CD8-positive, alpha-beta memory T cell (primary cell): ENCODE measurements at regions not wholly inside any gene's neighbourhood (a gene's known extent, or its start where the extent isn't known, plus 50 kb on each side); places are given as distances from the start of the nearest gene placed in this dataset.

Experiments
- CTCF ChIA-PET: fragments of 350-600 bp; sonication (Branson Sonifier 250); formaldehyde crosslinking; loops from one replicate; lab custom pipeline; 2021; ENCODE audit warnings: antibody characterized with exemption; lab: Charles Lee
- POLR2A ChIA-PET: fragments of 350-600 bp; sonication (Branson Sonifier 250); formaldehyde crosslinking; loops from one replicate; lab custom pipeline; 2021; ENCODE audit warnings: antibody characterized with exemption; lab: Charles Lee
- DNase-seq, 5 donors: peaks; one replicate each; pipeline versions ENCODE4 v3.0.0 to v3.0.0-alpha.2; 2020 to 2022; ENCODE audit warnings: mixed read lengths in 1 of 5
- H3K27ac ChIP-seq: one replicate; pipeline ENCODE4 v1.7.0; 2013; ENCODE audit warnings: low read depth, mild to moderate bottlenecking, low read length, moderate library complexity
- H3K27me3 ChIP-seq: 2 replicates; pipeline ENCODE4 v1.7.0; 2013; ENCODE audit warnings: low read length, mild to moderate bottlenecking; ENCODE audit not compliant: insufficient read depth, poor library complexity, severe bottlenecking
- H3K36me3 ChIP-seq: 2 replicates; pipeline ENCODE4 v1.7.0; 2013; ENCODE audit warnings: mild to moderate bottlenecking, low read length, moderate library complexity; ENCODE audit not compliant: insufficient read depth
- H3K4me1 ChIP-seq: 2 replicates; pipeline ENCODE4 v1.7.0; 2013; ENCODE audit warnings: mild to moderate bottlenecking, low read length, moderate library complexity; ENCODE audit not compliant: insufficient read depth
- H3K4me3 ChIP-seq: 2 replicates; pipeline ENCODE4 v1.7.0; 2013; ENCODE audit warnings: mild to moderate bottlenecking, low read length
- H3K9me3 ChIP-seq: 2 replicates; pipeline ENCODE4 v1.7.0; 2013; ENCODE audit warnings: mild to moderate bottlenecking, low read length
- H3K27ac Mint-ChIP-seq, 8 donors: one replicate each; pipeline ENCODE4 v1.8.0; 2020 to 2021; ENCODE audit warnings: mixed read lengths in 8 of 8, mild to moderate bottlenecking in 6 of 8, inconsistent platforms in 3 of 8, moderate library complexity in 3 of 8
- H3K27me3 Mint-ChIP-seq, 2 donors: one replicate each; pipeline ENCODE4 v1.8.0; 2020 to 2021; ENCODE audit warnings: mixed read lengths in 2 of 2, mild to moderate bottlenecking in 1 of 2, moderate library complexity in 1 of 2
- H3K36me3 Mint-ChIP-seq, 3 donors: one replicate each; pipeline ENCODE4 v1.8.0; 2020 to 2021; ENCODE audit warnings: mixed read lengths in 3 of 3, inconsistent platforms in 1 of 3, mild to moderate bottlenecking in 1 of 3
- H3K4me1 Mint-ChIP-seq, 3 donors: one replicate each; pipeline ENCODE4 v1.8.0; 2020 to 2021; ENCODE audit warnings: mixed read lengths in 3 of 3, inconsistent platforms in 1 of 3, mild to moderate bottlenecking in 1 of 3
- H3K4me3 Mint-ChIP-seq, 7 donors: one replicate each; pipeline ENCODE4 v1.8.0; 2020 to 2021; ENCODE audit warnings: mixed read lengths in 7 of 7, mild to moderate bottlenecking in 6 of 7, moderate library complexity in 4 of 7, inconsistent platforms in 2 of 7
- H3K9me3 Mint-ChIP-seq, 5 donors: one replicate each; pipeline ENCODE4 v1.8.0; 2020 to 2022; ENCODE audit warnings: mixed read lengths in 5 of 5, mild to moderate bottlenecking in 3 of 5, moderate library complexity in 2 of 5, inconsistent platforms in 1 of 5

- Mint-ChIP-seq H3K27me3 (no peaks in the 10 kb centered on the region), H3K4me3 (no peak overlapping the region), H3K4me1 (no peaks in the 10 kb centered on the region), H3K36me3 (no peaks in the 10 kb centered on the region), H3K27ac (no peak overlapping the region), H3K9me3 (peaks cover 4 to 15% (median 6%) of the 10 kb centered on the region in 5 donors)
- DNase-seq, result no peak
- Histone ChIP-seq H3K36me3 (no peaks in the 10 kb centered on the region), H3K4me1 (no peaks in the 10 kb centered on the region), H3K4me3 (no peak overlapping the region), H3K27me3 (no peaks in the 10 kb centered on the region), H3K9me3 (no peaks in the 10 kb centered on the region), H3K27ac (no peak overlapping the region)
- CTCF ChIA-PET, result no interaction called here
- POLR2A ChIA-PET, result no interaction called here
Observed at GRCh38 chr4:19838858-19839257, 412.8 kb upstream of the SLIT2 start.

- Histone ChIP-seq H3K9me3 (no peaks in the 10 kb centered on the region), H3K4me1 (no peaks in the 10 kb centered on the region), H3K27ac (no peak overlapping the region), H3K36me3 (no peaks in the 10 kb centered on the region), H3K4me3 (no peak overlapping the region), H3K27me3 (no peaks in the 10 kb centered on the region)
- Mint-ChIP-seq H3K27me3 (no peaks in the 10 kb centered on the region), H3K4me3 (no peak overlapping the region), H3K27ac (no peak overlapping the region), H3K4me1 (no peaks in the 10 kb centered on the region), H3K9me3 (peaks cover 3 to 15% (median 4%) of the 10 kb centered on the region in 5 donors), H3K36me3 (no peaks in the 10 kb centered on the region)
- ChIA-PET CTCF (no interaction called here), POLR2A (no interaction called here)
- DNase-seq, result no peak
Observed at GRCh38 chr4:19835429-19835828, 416.3 kb upstream of the SLIT2 start.

- no peaks in the 10 kb centered on the region for H3K36me3 Mint-ChIP-seq
- H3K4me1 Mint-ChIP-seq, result no peaks in the 10 kb centered on the region
- H3K4me3 Mint-ChIP-seq, result no peak overlapping the region
- Histone ChIP-seq H3K36me3 (no peaks in the 10 kb centered on the region), H3K4me3 (no peak overlapping the region), H3K27me3 (no peaks in the 10 kb centered on the region), H3K4me1 (no peaks in the 10 kb centered on the region), H3K27ac (no peak overlapping the region), H3K9me3 (no peaks in the 10 kb centered on the region)
- H3K27ac Mint-ChIP-seq, result no peak overlapping the region
- CTCF ChIA-PET, result no interaction called here
- DNase-seq, result no peak
- H3K9me3 Mint-ChIP-seq, result peaks cover 0 to 21% (median 4%) of the 10 kb centered on the region in 5 donors
- H3K27me3 Mint-ChIP-seq, result no peaks in the 10 kb centered on the region
- POLR2A ChIA-PET, result no interaction called here
Observed at GRCh38 chr4:19832411-19832810, 419.3 kb upstream of the SLIT2 start.

- CTCF ChIA-PET, result no interaction called here
- POLR2A ChIA-PET, result no interaction called here
- Mint-ChIP-seq H3K27me3 (no peaks in the 10 kb centered on the region), H3K4me1 (no peaks in the 10 kb centered on the region), H3K4me3 (no peak overlapping the region), H3K9me3 (peaks cover 0 to 21% (median 4%) of the 10 kb centered on the region in 5 donors), H3K36me3 (no peaks in the 10 kb centered on the region), H3K27ac (no peak overlapping the region)
- no peak for DNase-seq
- H3K4me1 ChIP-seq, result no peaks in the 10 kb centered on the region
- no peak overlapping the region for H3K4me3 ChIP-seq
- no peaks in the 10 kb centered on the region for H3K9me3 ChIP-seq
- H3K27me3 ChIP-seq, result no peaks in the 10 kb centered on the region
- H3K27ac ChIP-seq, result no peak overlapping the region
- no peaks in the 10 kb centered on the region for H3K36me3 ChIP-seq
Observed at GRCh38 chr4:19831644-19832285, 419.9 kb upstream of the SLIT2 start.

- Histone ChIP-seq H3K36me3 (no peaks in the 10 kb centered on the region), H3K27me3 (no peaks in the 10 kb centered on the region), H3K27ac (no peak overlapping the region), H3K4me1 (no peaks in the 10 kb centered on the region), H3K9me3 (no peaks in the 10 kb centered on the region), H3K4me3 (no peak overlapping the region)
- Mint-ChIP-seq H3K36me3 (no peaks in the 10 kb centered on the region), H3K27me3 (no peaks in the 10 kb centered on the region), H3K4me1 (no peaks in the 10 kb centered on the region), H3K4me3 (no peak overlapping the region), H3K9me3 (peaks cover 0 to 17% (median 4%) of the 10 kb centered on the region in 5 donors), H3K27ac (no peak overlapping the region)
- ChIA-PET CTCF (no interaction called here), POLR2A (no interaction called here)
- DNase-seq, result no peak
Observed at GRCh38 chr4:19829101-19829500, 422.6 kb upstream of the SLIT2 start.

- Histone ChIP-seq H3K36me3 (no peaks in the 10 kb centered on the region), H3K9me3 (no peaks in the 10 kb centered on the region), H3K27ac (no peak overlapping the region), H3K4me1 (no peaks in the 10 kb centered on the region), H3K27me3 (no peaks in the 10 kb centered on the region), H3K4me3 (no peak overlapping the region)
- POLR2A ChIA-PET, result no interaction called here
- DNase-seq, result no peak
- CTCF ChIA-PET, result no interaction called here
- Mint-ChIP-seq H3K27ac (no peak overlapping the region), H3K4me3 (no peak overlapping the region), H3K9me3 (peaks cover 0 to 47% (median 2%) of the 10 kb centered on the region in 5 donors), H3K4me1 (no peaks in the 10 kb centered on the region), H3K36me3 (no peaks in the 10 kb centered on the region), H3K27me3 (no peaks in the 10 kb centered on the region)
Observed at GRCh38 chr4:19823781-19824180, 427.9 kb upstream of the SLIT2 start.

- no peaks in the 10 kb centered on the region for H3K4me1 Mint-ChIP-seq
- H3K4me3 Mint-ChIP-seq, result no peak overlapping the region
- H3K27ac ChIP-seq, result no peak overlapping the region
- no peaks in the 10 kb centered on the region for H3K9me3 ChIP-seq
- ChIA-PET POLR2A (no interaction called here), CTCF (no interaction called here)
- H3K4me3 ChIP-seq, result no peak overlapping the region
- no peaks in the 10 kb centered on the region for H3K4me1 ChIP-seq
- no peaks in the 10 kb centered on the region for H3K36me3 ChIP-seq
- no peaks in the 10 kb centered on the region for H3K27me3 ChIP-seq
- no peaks in the 10 kb centered on the region for H3K27me3 Mint-ChIP-seq
- no peak overlapping the region for H3K27ac Mint-ChIP-seq
- DNase-seq, result no peak
- H3K36me3 Mint-ChIP-seq, result no peaks in the 10 kb centered on the region
- peaks cover 0 to 45% (median 2%) of the 10 kb centered on the region in 5 donors for H3K9me3 Mint-ChIP-seq
Observed at GRCh38 chr4:19819737-19820136, 432.0 kb upstream of the SLIT2 start.

- Histone ChIP-seq H3K9me3 (no peaks in the 10 kb centered on the region), H3K27me3 (no peaks in the 10 kb centered on the region), H3K4me1 (no peaks in the 10 kb centered on the region), H3K27ac (no peak overlapping the region), H3K4me3 (no peak overlapping the region), H3K36me3 (no peaks in the 10 kb centered on the region)
- no peak overlapping the region for H3K27ac Mint-ChIP-seq
- CTCF ChIA-PET, result no interaction called here
- DNase-seq, result no peak
- H3K9me3 Mint-ChIP-seq, result peaks cover under 1 to 19% (median 9%) of the 10 kb centered on the region in 5 donors
- no peaks in the 10 kb centered on the region for H3K4me1 Mint-ChIP-seq
- POLR2A ChIA-PET, result no interaction called here
- H3K36me3 Mint-ChIP-seq, result no peaks in the 10 kb centered on the region
- no peaks in the 10 kb centered on the region for H3K27me3 Mint-ChIP-seq
- H3K4me3 Mint-ChIP-seq, result no peak overlapping the region
Observed at GRCh38 chr4:19809989-19810388, 441.7 kb upstream of the SLIT2 start.
